ENCODE measurements at regions not wholly inside any gene's neighbourhood (a gene's known extent, or its start where the extent isn't known, plus 50 kb on each side); places are given as distances from the start of the nearest gene placed in this dataset.

GRCh38 chr1:233523047-233523446, 90.9 kb upstream of the KCNK1 start:
- DNase-seq, result no peak

GRCh38 chr1:233527818-233528217, 86.1 kb upstream of the KCNK1 start:
- DNase-seq, result no peak

GRCh38 chr1:233530665-233531386, 83.1 kb upstream of the KCNK1 start:
- no peak for DNase-seq

- DNase-seq, result no peak
These were observed 73.1 kb upstream of the KCNK1 start for GRCh38 chr1:233540816-233541215.

GRCh38 chr1:233543338-233544255, 70.3 kb upstream of the KCNK1 start:
- DNase-seq, result no peak

GRCh38 chr1:233544304-233544703, 69.6 kb upstream of the KCNK1 start:
- no peak for DNase-seq

GRCh38 chr1:233547726-233548125, 66.2 kb upstream of the KCNK1 start:
- DNase-seq, result no peak

- no peak for DNase-seq
These were observed 64.5 kb upstream of the KCNK1 start for GRCh38 chr1:233549404-233549803.

GRCh38 chr1:233549917-233550316, 64.0 kb upstream of the KCNK1 start:
- DNase-seq, result no peak

GRCh38 chr1:233554037-233554436, 59.9 kb upstream of the KCNK1 start:
- no peak for DNase-seq

- DNase-seq, result no peak
These were observed 52.0 kb upstream of the KCNK1 start for GRCh38 chr1:233561708-233562426.

Measured in COR-L47 (cell line).